ENCODE measurements at regions not wholly inside any gene's neighbourhood (a gene's known extent, or its start where the extent isn't known, plus 50 kb on each side); places are given as distances from the start of the nearest gene placed in this dataset.

- DNase-seq = no peak
These were observed 140.3 kb upstream of the SEL1L start for GRCh38 chr14:81673930-81674329.

GRCh38 chr14:81676395-81676794, 142.7 kb upstream of the SEL1L start:
- no peak for DNase-seq

GRCh38 chr14:81676879-81677278, 143.2 kb upstream of the SEL1L start:
- DNase-seq = no peak

- no peak for DNase-seq
These were observed 144.1 kb upstream of the SEL1L start for GRCh38 chr14:81677736-81678135.

GRCh38 chr14:81679226-81679625, 145.6 kb upstream of the SEL1L start:
- no peak for DNase-seq

- DNase-seq = no peak
These were observed 147.9 kb upstream of the SEL1L start for GRCh38 chr14:81681541-81681940.

- no peak for DNase-seq
These were observed 148.5 kb upstream of the SEL1L start for GRCh38 chr14:81682134-81682533.

- DNase-seq = no peak
These were observed 149.0 kb upstream of the SEL1L start for GRCh38 chr14:81682701-81683100.

GRCh38 chr14:81684696-81685095, 151.0 kb upstream of the SEL1L start:
- no peak for DNase-seq

GRCh38 chr14:81686512-81686911, 152.9 kb upstream of the SEL1L start:
- DNase-seq = no peak

- DNase-seq = no peak
These were observed 158.3 kb upstream of the SEL1L start for GRCh38 chr14:81691931-81692330.

- DNase-seq = no peak
These were observed 160.8 kb upstream of the SEL1L start for GRCh38 chr14:81694419-81694818.

- no peak for DNase-seq
These were observed 176.0 kb upstream of the SEL1L start for GRCh38 chr14:81709681-81710080.

- DNase-seq = peak; percentile 54 to 80 (median 66)
These were observed 176.7 kb upstream of the SEL1L start for GRCh38 chr14:81710232-81710845.

- no peak for DNase-seq
These were observed 182.1 kb upstream of the SEL1L start for GRCh38 chr14:81715731-81716130.

GRCh38 chr14:81716953-81717352, 183.3 kb upstream of the SEL1L start:
- no peak for DNase-seq

- no peak for DNase-seq
These were observed 190.3 kb upstream of the SEL1L start for GRCh38 chr14:81723956-81724355.

GRCh38 chr14:81727218-81727617, 193.6 kb upstream of the SEL1L start:
- peak in 1 of 4 experiments; percentile 12 for DNase-seq

GRCh38 chr14:81728447-81728846, 194.8 kb upstream of the SEL1L start:
- DNase-seq = no peak

- DNase-seq = no peak
These were observed 196.0 kb upstream of the SEL1L start for GRCh38 chr14:81729622-81730021.

- no peak for DNase-seq
These were observed 204.3 kb upstream of the SEL1L start for GRCh38 chr14:81737938-81738337.

GRCh38 chr14:81738946-81739659, 205.4 kb upstream of the SEL1L start:
- DNase-seq = no peak

GRCh38 chr14:81743605-81744004, 210.0 kb upstream of the SEL1L start:
- DNase-seq = no peak

GRCh38 chr14:81751198-81751597, 217.5 kb upstream of the SEL1L start:
- DNase-seq = no peak

GRCh38 chr14:81759541-81759940, 225.9 kb upstream of the SEL1L start:
- peak in 3 of 4 experiments; percentile 33 to 44 (median 37) for DNase-seq

Measured in suppressor macrophage (primary cell).